ENCODE measurements at regions not wholly inside any gene's neighbourhood (a gene's known extent, or its start where the extent isn't known, plus 50 kb on each side); places are given as distances from the start of the nearest gene placed in this dataset.

- no peak for TF ChIP-seq CTCF (IDR thresholded peaks at IDR 0.05; ENCODE audit: low read length)
- TF ChIP-seq EZH2 (optimal IDR thresholded peaks at IDR 0.05; ENCODE audit: low read depth, low read length) = no peak
- TF ChIP-seq EZH2phosphoT487 (IDR thresholded peaks at IDR 0.05; ENCODE audit: low read length) = no peak
These were observed 101.5 kb upstream of the C1GALT1 start for GRCh38 chr7:7080802-7081201.
